A673 (cell line): ENCODE measurements at regions not wholly inside any gene's neighbourhood (a gene's known extent, or its start where the extent isn't known, plus 50 kb on each side); places are given as distances from the start of the nearest gene placed in this dataset.

Source experiments
- EZH2 ChIP-seq: fragments of 200-600 bp; sonication (generic); IDR thresholded peaks from 2 replicates; pipeline ENCODE4 v1.6.1; 2017; ENCODE audit warnings: borderline replicate concordance, low read depth, mild to moderate bottlenecking, mixed read lengths, antibody characterized with exemption, low read length; ENCODE audit not compliant: poor library complexity, severe bottlenecking
- TF ChIP-seq, protein P1 (sequence below): fragments of 300-800, 200-600 bp; sonication (generic); conservative IDR thresholded peaks from 2 replicates; pipeline ENCODE4 v1.5.1; 2017; ENCODE audit warnings: low read depth, mild to moderate bottlenecking, antibody characterized with exemption, low read length, moderate library complexity, mixed read lengths

DNA sequence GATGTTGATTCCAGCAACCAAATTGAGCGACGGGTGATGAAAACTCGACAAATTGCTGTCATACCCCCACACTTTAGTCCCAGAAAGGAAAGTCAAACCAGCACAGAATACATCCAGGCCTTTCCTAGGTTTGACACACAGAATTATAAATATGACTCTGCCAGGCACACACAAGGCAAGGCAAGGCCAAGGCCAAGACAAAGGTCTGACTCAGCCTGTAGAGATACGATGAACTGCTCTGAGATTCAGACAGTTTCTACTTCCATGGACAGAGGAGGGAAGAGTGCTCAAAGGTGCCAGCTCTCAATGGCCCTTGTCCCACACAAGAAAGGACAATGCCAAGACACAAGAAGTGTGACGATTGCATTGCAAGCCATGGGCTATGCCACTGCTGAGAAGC is 880.2 kb upstream of the TMEM132C start:
- TF ChIP-seq, protein P1, sequence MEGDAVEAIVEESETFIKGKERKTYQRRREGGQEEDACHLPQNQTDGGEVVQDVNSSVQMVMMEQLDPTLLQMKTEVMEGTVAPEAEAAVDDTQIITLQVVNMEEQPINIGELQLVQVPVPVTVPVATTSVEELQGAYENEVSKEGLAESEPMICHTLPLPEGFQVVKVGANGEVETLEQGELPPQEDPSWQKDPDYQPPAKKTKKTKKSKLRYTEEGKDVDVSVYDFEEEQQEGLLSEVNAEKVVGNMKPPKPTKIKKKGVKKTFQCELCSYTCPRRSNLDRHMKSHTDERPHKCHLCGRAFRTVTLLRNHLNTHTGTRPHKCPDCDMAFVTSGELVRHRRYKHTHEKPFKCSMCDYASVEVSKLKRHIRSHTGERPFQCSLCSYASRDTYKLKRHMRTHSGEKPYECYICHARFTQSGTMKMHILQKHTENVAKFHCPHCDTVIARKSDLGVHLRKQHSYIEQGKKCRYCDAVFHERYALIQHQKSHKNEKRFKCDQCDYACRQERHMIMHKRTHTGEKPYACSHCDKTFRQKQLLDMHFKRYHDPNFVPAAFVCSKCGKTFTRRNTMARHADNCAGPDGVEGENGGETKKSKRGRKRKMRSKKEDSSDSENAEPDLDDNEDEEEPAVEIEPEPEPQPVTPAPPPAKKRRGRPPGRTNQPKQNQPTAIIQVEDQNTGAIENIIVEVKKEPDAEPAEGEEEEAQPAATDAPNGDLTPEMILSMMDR, result no peak
- no peak for TF ChIP-seq EZH2
